Germinal center (tissue), 1 donor: ENCODE measurements at regions not wholly inside any gene's neighbourhood (a gene's known extent, or its start where the extent isn't known, plus 50 kb on each side); places are given as distances from the start of the nearest gene placed in this dataset.
"Not testable (repeated sequence)": the region's sequence is repeated elsewhere in the genome, so short reads cannot be mapped to it uniquely, and the experiment has no call there.

ENCODE experiments used
- DNase-seq: peaks from one replicate; pipeline ENCODE4 v3.0.0; 2012; ENCODE audit warnings: mixed read lengths, low spot score

GRCh38 chr2:132272713-132273112, 111.0 kb upstream of the ANKRD30BL start:
- DNase-seq, result no peak

GRCh38 chr2:132273585-132273984, 111.8 kb upstream of the ANKRD30BL start:
- not testable (repeated sequence) for DNase-seq

GRCh38 chr2:132274000-132274399, 112.2 kb upstream of the ANKRD30BL start:
- no peak for DNase-seq

- no peak for DNase-seq
These were observed 113.6 kb upstream of the ANKRD30BL start for GRCh38 chr2:132275396-132275795.

- peak; percentile 35 for DNase-seq
These were observed 114.8 kb upstream of the ANKRD30BL start for GRCh38 chr2:132276571-132276981.

- DNase-seq, result no peak
These were observed 116.5 kb upstream of the ANKRD30BL start for GRCh38 chr2:132278267-132278666.

GRCh38 chr2:132279344-132279743, 117.6 kb upstream of the ANKRD30BL start:
- DNase-seq, result no peak

- DNase-seq, result no peak
These were observed 118.3 kb upstream of the ANKRD30BL start for GRCh38 chr2:132279930-132280615.

- no peak for DNase-seq
These were observed 119.2 kb upstream of the ANKRD30BL start for GRCh38 chr2:132280912-132281311.

GRCh38 chr2:132282104-132282503, 120.4 kb upstream of the ANKRD30BL start:
- DNase-seq, result not testable (repeated sequence)

- no peak for DNase-seq
These were observed 121.2 kb upstream of the ANKRD30BL start for GRCh38 chr2:132282911-132283310.

GRCh38 chr2:132286289-132286911, 124.6 kb upstream of the ANKRD30BL start:
- not testable (repeated sequence) for DNase-seq

GRCh38 chr2:132287910-132288309, 126.2 kb upstream of the ANKRD30BL start:
- DNase-seq, result not testable (repeated sequence)

GRCh38 chr2:132289138-132289537, 127.4 kb upstream of the ANKRD30BL start:
- not testable (repeated sequence) for DNase-seq

GRCh38 chr2:132289812-132290211, 126.8 kb upstream of the GPR39 start:
- not testable (repeated sequence) for DNase-seq

- not testable (repeated sequence) for DNase-seq
These were observed 115.8 kb upstream of the GPR39 start for GRCh38 chr2:132300592-132301378.

GRCh38 chr2:132304661-132305380, 111.8 kb upstream of the GPR39 start:
- DNase-seq, result peak; percentile 10

- not testable (repeated sequence) for DNase-seq
These were observed 108.9 kb upstream of the GPR39 start for GRCh38 chr2:132307613-132308198.

GRCh38 chr2:132309203-132309602, 107.4 kb upstream of the GPR39 start:
- DNase-seq, result not testable (repeated sequence)

GRCh38 chr2:132315546-132315945, 101.1 kb upstream of the GPR39 start:
- DNase-seq, result not testable (repeated sequence)

GRCh38 chr2:132317026-132317680, 99.5 kb upstream of the GPR39 start:
- DNase-seq, result not testable (repeated sequence)
